ENCODE measurements at regions not wholly inside any gene's neighbourhood (a gene's known extent, or its start where the extent isn't known, plus 50 kb on each side); places are given as distances from the start of the nearest gene placed in this dataset.

GRCh38 chr7:52917982-52918578 is 117.4 kb upstream of the POM121L12 start:
- TF ChIP-seq POLR2A (IDR thresholded peaks at IDR 0.05) = no peak
- no peak for TF ChIP-seq CTCF (IDR thresholded peaks at IDR 0.05)

Data from breast epithelium (tissue), 3 donors.